ENCODE measurements at regions not wholly inside any gene's neighbourhood (a gene's known extent, or its start where the extent isn't known, plus 50 kb on each side); places are given as distances from the start of the nearest gene placed in this dataset.

- TF ChIP-seq CTCF (IDR thresholded peaks at IDR 0.05): no peak
- no peak for TF ChIP-seq ZFX (IDR thresholded peaks at IDR 0.05; ENCODE audit: borderline replicate concordance)
These were observed 59.9 kb downstream of the PLK2 start for GRCh38 chr5:58399951-58400350.

All from 22Rv1 (cell line).